ENCODE measurements at regions not wholly inside any gene's neighbourhood (a gene's known extent, or its start where the extent isn't known, plus 50 kb on each side); places are given as distances from the start of the nearest gene placed in this dataset.

DNA sequence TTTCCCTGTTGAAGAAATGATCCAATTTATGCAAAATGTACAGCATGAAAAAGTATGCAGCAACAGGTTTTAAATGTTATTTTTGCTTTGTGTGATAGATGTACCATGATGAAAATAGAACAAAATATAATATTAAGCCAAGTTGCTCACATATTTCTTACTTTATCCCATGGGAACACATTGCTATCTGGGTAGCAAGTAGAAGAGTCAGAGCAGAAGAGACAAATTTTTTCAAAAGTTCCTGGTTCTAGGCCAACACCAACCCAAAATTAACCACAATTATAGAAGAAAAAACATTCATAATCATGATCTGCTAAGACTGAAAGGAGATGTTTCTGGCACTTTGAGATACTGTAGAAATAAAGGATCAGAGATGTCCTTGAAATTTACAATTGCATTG is 79.9 kb upstream of the SYT10 start:
- no peak for TF ChIP-seq POLR2A (IDR thresholded peaks at IDR 0.05)
- TF ChIP-seq, protein P1, sequence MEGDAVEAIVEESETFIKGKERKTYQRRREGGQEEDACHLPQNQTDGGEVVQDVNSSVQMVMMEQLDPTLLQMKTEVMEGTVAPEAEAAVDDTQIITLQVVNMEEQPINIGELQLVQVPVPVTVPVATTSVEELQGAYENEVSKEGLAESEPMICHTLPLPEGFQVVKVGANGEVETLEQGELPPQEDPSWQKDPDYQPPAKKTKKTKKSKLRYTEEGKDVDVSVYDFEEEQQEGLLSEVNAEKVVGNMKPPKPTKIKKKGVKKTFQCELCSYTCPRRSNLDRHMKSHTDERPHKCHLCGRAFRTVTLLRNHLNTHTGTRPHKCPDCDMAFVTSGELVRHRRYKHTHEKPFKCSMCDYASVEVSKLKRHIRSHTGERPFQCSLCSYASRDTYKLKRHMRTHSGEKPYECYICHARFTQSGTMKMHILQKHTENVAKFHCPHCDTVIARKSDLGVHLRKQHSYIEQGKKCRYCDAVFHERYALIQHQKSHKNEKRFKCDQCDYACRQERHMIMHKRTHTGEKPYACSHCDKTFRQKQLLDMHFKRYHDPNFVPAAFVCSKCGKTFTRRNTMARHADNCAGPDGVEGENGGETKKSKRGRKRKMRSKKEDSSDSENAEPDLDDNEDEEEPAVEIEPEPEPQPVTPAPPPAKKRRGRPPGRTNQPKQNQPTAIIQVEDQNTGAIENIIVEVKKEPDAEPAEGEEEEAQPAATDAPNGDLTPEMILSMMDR (IDR thresholded peaks at IDR 0.05), result no peak
- no peak for TF ChIP-seq POLR2AphosphoS5 (IDR thresholded peaks at IDR 0.05)
- no peak for TF ChIP-seq EP300 (IDR thresholded peaks at IDR 0.05)

Measured in stomach (tissue), 4 donors.